LHCN-M2 (cell line): ENCODE measurements at regions not wholly inside any gene's neighbourhood (a gene's known extent, or its start where the extent isn't known, plus 50 kb on each side); places are given as distances from the start of the nearest gene placed in this dataset.
A peak's percentile ranks its signal among the peaks of the same experiment; 100 is the strongest.
"Not testable (repeated sequence)": the region's sequence is repeated elsewhere in the genome, so short reads cannot be mapped to it uniquely, and the experiment has no call there.

Experiments
- DNase-seq: peaks from one replicate; pipeline ENCODE4 v3.0.0-alpha.2; 2012; ENCODE audit warnings: low read depth

DNA sequence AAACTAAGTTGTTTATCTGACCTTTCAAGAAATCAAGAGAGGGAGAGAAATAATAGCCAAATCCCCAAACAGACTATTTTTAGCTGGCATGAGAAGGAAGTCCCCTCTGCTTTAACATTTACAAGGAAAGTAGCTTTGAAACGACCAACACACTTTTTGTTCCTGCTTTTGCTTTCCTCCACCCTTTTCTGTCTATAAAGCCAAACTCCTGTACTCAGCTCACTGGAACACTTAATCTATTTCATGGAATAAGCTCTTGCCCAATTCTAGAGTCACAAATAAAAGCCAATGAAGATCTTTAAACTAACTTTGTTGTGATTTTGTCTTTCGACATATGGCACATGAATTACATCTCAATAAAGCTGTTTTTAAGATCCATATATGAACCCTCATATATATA is 86.8 kb upstream of the CCDC71L start:
- DNase-seq, result no peak

GRCh38 chr7:106749165-106749564 is 88.2 kb upstream of the CCDC71L start:
- DNase-seq, result no peak

- DNase-seq, result no peak
Measured at GRCh38 chr7:106750773-106751172, 89.8 kb upstream of the CCDC71L start.

DNA sequence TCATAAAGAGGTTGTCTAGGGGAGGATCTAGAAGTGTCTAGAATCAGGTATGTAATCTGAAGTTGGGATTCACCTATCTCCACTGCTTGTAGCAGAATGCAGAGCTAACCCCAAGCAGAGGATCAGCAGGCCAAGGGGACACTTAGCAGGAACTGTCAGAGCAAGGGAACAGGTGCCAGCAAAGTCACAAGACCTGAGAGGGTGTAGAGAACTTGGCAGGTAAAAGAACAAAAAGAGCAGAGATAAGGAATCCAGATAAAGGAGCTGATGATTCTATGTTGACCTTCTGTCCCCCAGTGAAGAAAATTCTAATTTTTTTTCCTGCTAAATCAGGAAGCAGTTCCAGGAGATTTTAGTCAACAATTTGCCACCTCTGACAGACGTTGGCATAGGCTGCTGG is 91.4 kb upstream of the CCDC71L start:
- no peak for DNase-seq

DNA sequence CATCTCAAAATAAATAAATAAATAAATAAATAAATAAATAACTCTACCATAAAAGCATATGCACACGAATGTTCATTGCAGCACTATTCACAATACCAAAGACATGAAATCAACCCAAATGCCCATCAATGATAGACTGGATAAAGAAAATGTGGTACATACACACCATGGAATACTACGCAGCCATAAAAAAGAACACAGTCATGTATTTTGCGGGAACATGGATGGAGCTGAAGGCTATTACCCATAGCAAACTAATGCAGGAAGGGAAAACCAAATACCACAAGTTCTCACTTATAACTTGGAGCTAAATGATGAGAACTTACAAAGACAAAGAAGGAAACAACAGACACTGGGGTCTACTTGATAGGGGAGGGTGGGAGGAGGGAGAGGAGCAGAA is 94.1 kb upstream of the CCDC71L start:
- DNase-seq, result not testable (repeated sequence)

DNA sequence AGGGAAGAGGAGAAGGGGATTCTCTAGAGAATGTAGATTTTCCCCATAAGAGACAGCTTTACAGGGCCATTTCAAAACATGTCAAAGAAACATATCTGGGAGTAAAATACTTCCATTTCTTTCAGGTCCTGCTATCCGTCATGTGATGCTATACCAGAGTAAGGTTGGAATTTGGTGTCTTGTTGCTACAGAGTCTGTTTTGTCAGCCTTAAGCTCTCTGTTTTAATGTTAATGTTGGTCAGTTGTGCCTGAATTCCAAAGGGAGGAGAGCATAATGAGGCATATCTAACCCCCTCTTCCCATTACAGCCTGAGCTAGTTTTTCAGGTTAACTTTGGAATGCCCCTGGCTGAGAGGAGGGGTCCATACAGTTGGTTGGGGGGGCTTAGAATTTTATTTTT is 94.7 kb upstream of the CCDC71L start:
- no peak for DNase-seq

- no peak for DNase-seq
Measured at GRCh38 chr7:106756071-106756470, 95.1 kb upstream of the CCDC71L start.

DNA sequence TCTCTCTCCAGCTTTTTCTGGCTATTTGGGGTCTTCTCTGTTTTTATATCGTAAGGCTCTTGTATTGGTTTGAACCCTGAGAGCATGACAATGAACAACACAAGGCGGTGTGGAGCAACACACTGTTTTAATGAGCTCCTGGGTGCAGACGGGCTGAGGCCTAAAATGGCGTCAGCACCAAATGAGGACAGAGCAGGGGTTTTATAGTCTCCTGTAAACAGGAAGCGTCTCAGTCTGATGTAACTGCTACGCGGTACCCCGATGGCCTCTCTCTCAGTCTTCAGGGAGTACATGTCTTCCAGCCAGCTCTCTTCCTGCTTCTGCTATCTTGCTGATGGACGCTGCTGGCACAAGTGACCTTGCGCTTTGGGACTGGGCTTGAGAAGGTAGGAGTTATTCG is 95.9 kb upstream of the CCDC71L start:
- DNase-seq, result no peak

DNA sequence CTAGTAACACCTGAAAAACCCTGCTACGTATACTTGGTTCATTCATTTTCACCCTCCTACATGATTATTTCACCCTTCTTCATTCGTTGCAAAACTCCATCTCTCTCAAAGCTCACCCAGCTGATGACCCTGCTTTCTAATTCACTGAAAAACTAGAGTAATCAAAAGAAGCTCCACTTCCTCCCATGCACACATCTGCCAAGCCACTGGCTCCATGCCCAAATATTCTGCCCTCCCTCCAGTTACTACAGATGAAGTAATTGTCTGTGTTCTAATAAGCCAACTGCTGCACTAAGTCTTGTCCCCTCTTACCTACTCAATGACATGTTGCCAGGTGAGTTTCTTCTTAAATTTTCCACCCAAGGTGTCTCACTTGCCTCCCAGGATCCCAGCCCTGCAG is 96.9 kb upstream of the CCDC71L start:
- DNase-seq, result peak; percentile 45

DNA sequence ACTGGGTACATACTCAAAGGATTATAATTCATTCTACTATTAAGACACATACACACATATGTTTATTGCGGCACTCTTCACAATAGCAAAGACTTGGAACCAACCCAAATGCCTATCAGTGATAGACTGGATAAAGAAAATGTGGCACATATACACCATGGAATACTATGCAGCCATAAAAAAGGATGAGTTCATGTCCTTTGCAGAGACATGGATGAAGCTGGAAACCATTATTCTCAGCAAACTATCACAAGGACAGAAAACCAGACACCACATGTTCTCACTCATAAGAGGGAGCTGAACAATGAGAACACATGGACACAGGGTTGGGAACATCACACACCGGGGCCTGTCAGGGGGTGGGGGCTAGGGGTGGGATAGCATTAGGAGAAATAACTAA is 101.9 kb upstream of the CCDC71L start:
- not testable (repeated sequence) for DNase-seq

GRCh38 chr7:106763717-106764116 is 101.4 kb upstream of the PIK3CG start:
- DNase-seq, result no peak

- DNase-seq, result no peak
Measured at GRCh38 chr7:106765727-106766355, 99.2 kb upstream of the PIK3CG start.

- no peak for DNase-seq
Measured at GRCh38 chr7:106766551-106766950, 98.5 kb upstream of the PIK3CG start.

GRCh38 chr7:106767078-106767477 is 98.0 kb upstream of the PIK3CG start:
- DNase-seq, result peak; percentile 67

DNA sequence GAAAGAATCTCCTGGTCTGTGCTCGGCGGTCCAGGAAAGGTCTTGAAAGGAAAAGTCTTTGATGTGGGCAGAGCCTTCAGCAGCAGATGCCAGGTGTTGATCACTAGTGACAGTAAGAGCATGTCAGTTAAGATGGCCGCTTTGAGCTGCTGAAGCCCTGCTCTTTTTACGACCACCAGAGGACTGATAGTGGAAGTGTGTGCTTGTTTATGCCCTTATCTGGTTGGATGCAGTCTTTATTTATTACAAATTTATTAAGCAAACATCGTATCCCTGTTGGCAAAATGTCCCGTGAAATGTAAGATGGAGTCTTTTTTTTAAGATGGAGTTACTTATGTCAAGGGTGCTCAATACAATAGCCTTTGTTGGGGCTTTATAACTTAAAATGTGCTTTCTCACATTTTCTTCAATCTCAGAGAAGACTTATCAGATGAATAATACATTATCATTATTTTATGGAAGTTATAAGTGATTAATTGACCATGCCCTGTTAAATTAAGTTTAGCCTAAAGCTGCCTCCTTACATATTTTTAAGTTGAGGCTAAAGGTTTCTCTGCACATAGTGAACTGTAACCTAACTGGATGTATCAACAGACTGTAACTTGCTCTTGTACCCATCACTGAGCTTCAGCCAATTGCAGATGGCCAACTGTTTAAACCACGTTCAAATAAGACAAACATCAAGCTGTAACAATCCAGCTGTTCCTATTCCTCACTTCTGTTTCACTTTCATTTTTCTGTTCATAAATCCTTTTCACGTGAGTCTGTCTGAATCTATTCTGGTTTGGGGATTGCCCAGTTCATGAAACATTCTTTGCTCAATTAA is 97.4 kb upstream of the PIK3CG start:
- peak; percentile 91 for DNase-seq

GRCh38 chr7:106768324-106768751 is 96.7 kb upstream of the PIK3CG start:
- DNase-seq, result no peak

GRCh38 chr7:106770191-106770590 is 94.9 kb upstream of the PIK3CG start:
- DNase-seq, result peak; percentile 91

DNA sequence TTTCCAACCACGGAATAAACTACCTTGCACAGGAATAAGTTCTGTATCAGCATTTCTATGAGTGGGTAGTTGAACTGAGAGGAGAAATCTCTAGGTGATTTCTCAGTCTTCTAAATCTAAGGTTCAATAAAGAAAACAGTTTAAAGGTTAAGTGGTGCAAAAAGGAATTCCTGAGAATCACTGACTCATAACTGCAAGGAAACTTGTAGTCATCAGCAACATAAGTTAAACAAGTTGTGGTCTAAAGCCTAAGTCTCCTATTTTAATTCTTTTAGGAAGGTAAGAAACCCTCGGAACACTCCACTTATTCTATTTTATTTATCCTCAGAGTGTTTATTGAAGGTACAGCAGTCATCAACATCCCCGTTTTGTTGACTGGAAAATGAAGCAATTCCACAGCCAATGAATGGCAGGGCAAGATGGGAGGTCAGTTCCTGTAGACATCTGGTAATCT is 92.4 kb upstream of the PIK3CG start:
- peak; percentile 62 for DNase-seq

GRCh38 chr7:106773228-106773627 is 91.9 kb upstream of the PIK3CG start:
- DNase-seq, result no peak

- no peak for DNase-seq
Measured at GRCh38 chr7:106773721-106774120, 91.4 kb upstream of the PIK3CG start.

GRCh38 chr7:106774213-106774767 is 90.8 kb upstream of the PIK3CG start:
- DNase-seq, result no peak

- DNase-seq, result no peak
Measured at GRCh38 chr7:106774768-106775551, 90.1 kb upstream of the PIK3CG start.
